Activated naive CD4-positive, alpha-beta T cell treated with anti-CD3 and anti-CD28 coated beads for 36 hours (primary cell): ENCODE measurements at regions not wholly inside any gene's neighbourhood (a gene's known extent, or its start where the extent isn't known, plus 50 kb on each side); places are given as distances from the start of the nearest gene placed in this dataset.

Experiments
- CTCF ChIA-PET: fragments of 350-600 bp; sonication (Branson Sonifier 250); formaldehyde crosslinking; loops from one replicate; lab custom pipeline; 2021; ENCODE audit warnings: antibody characterized with exemption; lab: Charles Lee
- DNase-seq: peaks from one replicate; pipeline ENCODE4 v3.0.0-alpha.2; 2020
- H3K27ac Mint-ChIP-seq: one replicate; pipeline ENCODE4 v1.8.0; 2021; ENCODE audit warnings: mild to moderate bottlenecking, mixed read lengths
- H3K27me3 Mint-ChIP-seq: one replicate; pipeline ENCODE4 v1.8.0; 2021; ENCODE audit warnings: low read depth, mixed read lengths
- H3K36me3 Mint-ChIP-seq: one replicate; pipeline ENCODE4 v1.8.0; 2021; ENCODE audit warnings: low read depth, mixed read lengths
- H3K4me1 Mint-ChIP-seq: one replicate; pipeline ENCODE4 v1.8.0; 2021; ENCODE audit warnings: low read depth, mixed read lengths
- H3K4me3 Mint-ChIP-seq: one replicate; pipeline ENCODE4 v1.8.0; 2021; ENCODE audit warnings: mild to moderate bottlenecking, moderate library complexity, mixed read lengths
- H3K9me3 Mint-ChIP-seq: one replicate; pipeline ENCODE4 v1.8.0; 2021; ENCODE audit warnings: mixed read lengths
- intact Hi-C: fragments of 100-400 bp; cut with micrococcal nuclease; formaldehyde crosslinking; loops from one replicate; pipeline ENCODE4 v1.15.1; 2023

GRCh38 chr3:105154692-105155091, 212.0 kb upstream of the ALCAM start:
- Mint-ChIP-seq H3K9me3 (no peaks in the 10 kb centered on the region), H3K4me3 (no peak overlapping the region), H3K36me3 (no peaks in the 10 kb centered on the region), H3K27me3 (no peaks in the 10 kb centered on the region), H3K4me1 (no peaks in the 10 kb centered on the region), H3K27ac (no peak overlapping the region)
- intact Hi-C loops = no loop called here
- CTCF ChIA-PET = no interaction called here
- DNase-seq = no peak

GRCh38 chr3:105157067-105157765, 209.5 kb upstream of the ALCAM start:
- Mint-ChIP-seq H3K27ac (no peak overlapping the region), H3K4me1 (no peaks in the 10 kb centered on the region), H3K27me3 (no peaks in the 10 kb centered on the region), H3K9me3 (no peaks in the 10 kb centered on the region), H3K36me3 (no peaks in the 10 kb centered on the region), H3K4me3 (no peak overlapping the region)
- CTCF ChIA-PET = no interaction called here
- intact Hi-C loops = no loop called here
- no peak for DNase-seq

GRCh38 chr3:105157766-105158085, 209.0 kb upstream of the ALCAM start:
- H3K4me3 Mint-ChIP-seq = no peak overlapping the region
- H3K4me1 Mint-ChIP-seq = no peaks in the 10 kb centered on the region
- no peak overlapping the region for H3K27ac Mint-ChIP-seq
- intact Hi-C loops = no loop called here
- DNase-seq = no peak
- H3K36me3 Mint-ChIP-seq = no peaks in the 10 kb centered on the region
- CTCF ChIA-PET = no interaction called here
- no peaks in the 10 kb centered on the region for H3K9me3 Mint-ChIP-seq
- H3K27me3 Mint-ChIP-seq = no peaks in the 10 kb centered on the region

- CTCF ChIA-PET = no interaction called here
- H3K4me1 Mint-ChIP-seq = no peaks in the 10 kb centered on the region
- intact Hi-C loops = no loop called here
- H3K27ac Mint-ChIP-seq = no peak overlapping the region
- no peaks in the 10 kb centered on the region for H3K27me3 Mint-ChIP-seq
- no peaks in the 10 kb centered on the region for H3K36me3 Mint-ChIP-seq
- no peak for DNase-seq
- no peaks in the 10 kb centered on the region for H3K9me3 Mint-ChIP-seq
- no peak overlapping the region for H3K4me3 Mint-ChIP-seq
These were observed 208.4 kb upstream of the ALCAM start for GRCh38 chr3:105158286-105158685.

- no peaks in the 10 kb centered on the region for H3K4me1 Mint-ChIP-seq
- CTCF ChIA-PET = no interaction called here
- no peak for DNase-seq
- no peaks in the 10 kb centered on the region for H3K9me3 Mint-ChIP-seq
- H3K27ac Mint-ChIP-seq = no peak overlapping the region
- intact Hi-C loops = no loop called here
- H3K4me3 Mint-ChIP-seq = no peak overlapping the region
- no peaks in the 10 kb centered on the region for H3K27me3 Mint-ChIP-seq
- H3K36me3 Mint-ChIP-seq = no peaks in the 10 kb centered on the region
These were observed 204.3 kb upstream of the ALCAM start for GRCh38 chr3:105162448-105162847.

- CTCF ChIA-PET = no interaction called here
- intact Hi-C loops = no loop called here
- H3K4me1 Mint-ChIP-seq = no peaks in the 10 kb centered on the region
These were observed 199.8 kb upstream of the ALCAM start for GRCh38 chr3:105166893-105167292.

GRCh38 chr3:105170423-105170822, 196.3 kb upstream of the ALCAM start:
- CTCF ChIA-PET = no interaction called here
- Mint-ChIP-seq H3K4me1 (no peaks in the 10 kb centered on the region), H3K27ac (no peak overlapping the region), H3K27me3 (no peaks in the 10 kb centered on the region), H3K36me3 (no peaks in the 10 kb centered on the region), H3K9me3 (no peaks in the 10 kb centered on the region), H3K4me3 (no peak overlapping the region)
- DNase-seq = no peak
- intact Hi-C loops = no loop called here

More at GRCh38 chr3:105166893-105167292, 199.8 kb upstream of the ALCAM start:
- Mint-ChIP-seq H3K27ac (no peak overlapping the region), H3K36me3 (no peaks in the 10 kb centered on the region), H3K4me3 (no peak overlapping the region), H3K9me3 (no peaks in the 10 kb centered on the region), H3K27me3 (no peaks in the 10 kb centered on the region)
- DNase-seq = no peak

GRCh38 chr3:105174017-105174615, 192.6 kb upstream of the ALCAM start:
- no peak overlapping the region for H3K4me3 Mint-ChIP-seq
- intact Hi-C loops = no loop called here
- H3K36me3 Mint-ChIP-seq = no peaks in the 10 kb centered on the region
- H3K27me3 Mint-ChIP-seq = peaks cover 2% of the 10 kb centered on the region
- no peaks in the 10 kb centered on the region for H3K4me1 Mint-ChIP-seq
- H3K9me3 Mint-ChIP-seq = no peaks in the 10 kb centered on the region
- CTCF ChIA-PET = interaction anchor here (0.6 kb wide), 1 partner anchor 199 kb away, joined by 3 read pairs; no protein-coding TSS in a partner anchor
- no peak for DNase-seq
- no peak overlapping the region for H3K27ac Mint-ChIP-seq

GRCh38 chr3:105177576-105177975, 189.1 kb upstream of the ALCAM start:
- no peak overlapping the region for H3K4me3 Mint-ChIP-seq
- H3K4me1 Mint-ChIP-seq = no peaks in the 10 kb centered on the region
- H3K9me3 Mint-ChIP-seq = no peaks in the 10 kb centered on the region
- no peak overlapping the region for H3K27ac Mint-ChIP-seq
- H3K27me3 Mint-ChIP-seq = peaks cover 2% of the 10 kb centered on the region
- CTCF ChIA-PET = no interaction called here
- intact Hi-C loops = no loop called here
- DNase-seq = no peak
- H3K36me3 Mint-ChIP-seq = no peaks in the 10 kb centered on the region

- Mint-ChIP-seq H3K4me1 (no peaks in the 10 kb centered on the region), H3K27ac (no peak overlapping the region), H3K36me3 (no peaks in the 10 kb centered on the region), H3K9me3 (peaks cover 4% of the 10 kb centered on the region), H3K4me3 (no peak overlapping the region), H3K27me3 (no peaks in the 10 kb centered on the region)
- DNase-seq = no peak
- CTCF ChIA-PET = no interaction called here
- intact Hi-C loops = no loop called here
These were observed 179.4 kb upstream of the ALCAM start for GRCh38 chr3:105187344-105187743.

GRCh38 chr3:105195260-105195659, 171.4 kb upstream of the ALCAM start:
- H3K27me3 Mint-ChIP-seq = no peaks in the 10 kb centered on the region
- no peak overlapping the region for H3K4me3 Mint-ChIP-seq
- no peak overlapping the region for H3K27ac Mint-ChIP-seq
- no peaks in the 10 kb centered on the region for H3K9me3 Mint-ChIP-seq
- no peak for DNase-seq
- CTCF ChIA-PET = no interaction called here
- no peaks in the 10 kb centered on the region for H3K36me3 Mint-ChIP-seq
- intact Hi-C loops = no loop called here
- H3K4me1 Mint-ChIP-seq = no peaks in the 10 kb centered on the region

GRCh38 chr3:105197863-105198262, 168.8 kb upstream of the ALCAM start:
- no peaks in the 10 kb centered on the region for H3K9me3 Mint-ChIP-seq
- no peak for DNase-seq
- H3K4me1 Mint-ChIP-seq = no peaks in the 10 kb centered on the region
- no peak overlapping the region for H3K27ac Mint-ChIP-seq
- CTCF ChIA-PET = no interaction called here
- no peak overlapping the region for H3K4me3 Mint-ChIP-seq
- peaks cover 2% of the 10 kb centered on the region for H3K27me3 Mint-ChIP-seq
- intact Hi-C loops = no loop called here
- no peaks in the 10 kb centered on the region for H3K36me3 Mint-ChIP-seq

GRCh38 chr3:105199217-105199616, 167.5 kb upstream of the ALCAM start:
- Mint-ChIP-seq H3K27ac (no peak overlapping the region), H3K4me3 (no peak overlapping the region), H3K4me1 (no peaks in the 10 kb centered on the region), H3K9me3 (peaks cover 2% of the 10 kb centered on the region), H3K36me3 (no peaks in the 10 kb centered on the region), H3K27me3 (peaks cover 3% of the 10 kb centered on the region)
- CTCF ChIA-PET = no interaction called here
- no peak for DNase-seq
- intact Hi-C loops = no loop called here
